ENCODE measurements at regions not wholly inside any gene's neighbourhood (a gene's known extent, or its start where the extent isn't known, plus 50 kb on each side); places are given as distances from the start of the nearest gene placed in this dataset.

GRCh38 chr18:61658431-61658830, 234.4 kb downstream of the RNF152 start:
- intact Hi-C loops (cut with micrococcal nuclease), result no loop called here
- Histone ChIP-seq H3K36me3 (ENCODE audit: control insufficient read depth, insufficient read depth, low read length) (no peaks in the 10 kb centered on the region), H4K20me1 (replicated peaks; ENCODE audit: control insufficient read depth, insufficient read depth, low read length) (no peaks in the 10 kb centered on the region), H3K79me2 (ENCODE audit: control insufficient read depth, insufficient read depth, low read length) (no peaks in the 10 kb centered on the region), H3K27ac (ENCODE audit: extremely low read depth, low read depth, low read length) (no peak overlapping the region), H3K27me3 (ENCODE audit: control insufficient read depth in 2 of 2, insufficient read depth in 2 of 2, low read length in 2 of 2) (no peaks in the 10 kb centered on the region), H3K4me2 (ENCODE audit: insufficient read depth, low read length) (no peak overlapping the region), H3K9me3 (replicated peaks; ENCODE audit: control insufficient read depth, insufficient read depth, low read depth, low read length) (no peaks in the 10 kb centered on the region), H2AFZ (ENCODE audit: low read depth, low read length) (no peak overlapping the region), H3K4me1 (replicated peaks in 1 of 2; ENCODE audit: control insufficient read depth in 2 of 2, insufficient read depth in 2 of 2, low read length in 2 of 2) (no peaks in the 10 kb centered on the region), H3K9ac (ENCODE audit: insufficient read depth in 1 of 2, low read depth in 2 of 2, low read length in 2 of 2) (no peak overlapping the region), H3K9me1 (ENCODE audit: control insufficient read depth, insufficient read depth, low read length) (no peaks in the 10 kb centered on the region), H3K4me3 (no peak overlapping the region)
- in situ Hi-C loops (cut with MboI), result no loop called here
- no peak for DNase-seq (ENCODE audit: extremely low read depth in 1 of 4, low spot score in 3 of 4)
- FAIRE-seq, result no peak
- ChIA-PET CTCF (ENCODE audit: low intra/inter-chr PET ratio) (no interaction called here), POLR2A (no interaction called here)
- WGBS (ENCODE audit: insufficient coverage, low coverage, missing lambda C conversion rate), result 0% methylated on average over 2 of the region's 2 CpGs
- ATAC-seq, result no peak
- TF ChIP-seq ZNF444 (CRISPR knock-in tag; IDR thresholded peaks at IDR 0.05) (no peak), ZNF764 (CRISPR knock-in tag; IDR thresholded peaks at IDR 0.05; ENCODE audit: low read depth) (no peak), NCOR1 (IDR thresholded peaks at IDR 0.05) (no peak)
- BruUV-seq (replicated peaks), result no TSS peak

- H3K9me1 ChIP-seq (ENCODE audit: control insufficient read depth, insufficient read depth, low read length), result no peaks in the 10 kb centered on the region
- H3K27me3 ChIP-seq (ENCODE audit: control insufficient read depth in 2 of 2, insufficient read depth in 2 of 2, low read length in 2 of 2), result no peaks in the 10 kb centered on the region
- no peak for TF ChIP-seq TAF15 (IDR thresholded peaks at IDR 0.05; ENCODE audit: low read depth, low read length)
- TF ChIP-seq COPS2 (conservative IDR thresholded peaks at IDR 0.05), result no peak
- no peak for TF ChIP-seq ZNF232 (CRISPR knock-in tag; IDR thresholded peaks at IDR 0.05)
- no peak for TF ChIP-seq HINFP (tag; conservative IDR thresholded peaks at IDR 0.05; ENCODE audit: low read depth)
- no peak for TF ChIP-seq MYBL2 (IDR thresholded peaks at IDR 0.05; ENCODE audit: low read depth)
- TF ChIP-seq MYBL2 (CRISPR knock-in tag; IDR thresholded peaks at IDR 0.05; ENCODE audit: borderline replicate concordance), result no peak
- no peak for TF ChIP-seq ZNF785 (CRISPR knock-in tag; IDR thresholded peaks at IDR 0.05)
- no peak for TF ChIP-seq ZNF311 (CRISPR knock-in tag; IDR thresholded peaks at IDR 0.05)
- TF ChIP-seq POLR2H (tag; IDR thresholded peaks at IDR 0.05; ENCODE audit: low read depth), result no peak
- no peak overlapping the region for H3K4me3 ChIP-seq
- no peaks in the 10 kb centered on the region for H3K4me1 ChIP-seq (replicated peaks in 1 of 2; ENCODE audit: control insufficient read depth in 2 of 2, insufficient read depth in 2 of 2, low read length in 2 of 2)
- H3K9ac ChIP-seq (ENCODE audit: insufficient read depth in 1 of 2, low read depth in 2 of 2, low read length in 2 of 2), result no peak overlapping the region
- no peak overlapping the region for H2AFZ ChIP-seq (ENCODE audit: low read depth, low read length)
- 3% methylated on average over 3 of the region's 3 CpGs for WGBS (ENCODE audit: insufficient coverage, low coverage, missing lambda C conversion rate)
- in situ Hi-C loops (cut with MboI), result no loop called here
- FAIRE-seq (no peak), ATAC-seq (no peak), DNase-seq (ENCODE audit: extremely low read depth in 1 of 4, low spot score in 3 of 4) (no peak)
- H3K27ac ChIP-seq (ENCODE audit: extremely low read depth, low read depth, low read length), result no peak overlapping the region
- ChIA-PET CTCF (ENCODE audit: low intra/inter-chr PET ratio) (no interaction called here), POLR2A (no interaction called here)
- H3K9me3 ChIP-seq (replicated peaks; ENCODE audit: control insufficient read depth, insufficient read depth, low read depth, low read length), result no peaks in the 10 kb centered on the region
- no peak overlapping the region for H3K4me2 ChIP-seq (ENCODE audit: insufficient read depth, low read length)
- BruUV-seq (replicated peaks), result no TSS peak
- H3K36me3 ChIP-seq (ENCODE audit: control insufficient read depth, insufficient read depth, low read length), result no peaks in the 10 kb centered on the region
- intact Hi-C loops (cut with micrococcal nuclease), result no loop called here
- H3K79me2 ChIP-seq (ENCODE audit: control insufficient read depth, insufficient read depth, low read length), result no peaks in the 10 kb centered on the region
- H4K20me1 ChIP-seq (replicated peaks; ENCODE audit: control insufficient read depth, insufficient read depth, low read length), result no peaks in the 10 kb centered on the region
These were observed 235.6 kb downstream of the RNF152 start for GRCh38 chr18:61657066-61657732.

Data from K562 (cell line).